Transverse colon (tissue), 3 donors: ENCODE measurements at regions not wholly inside any gene's neighbourhood (a gene's known extent, or its start where the extent isn't known, plus 50 kb on each side); places are given as distances from the start of the nearest gene placed in this dataset.

Experiments used
- CTCF ChIP-seq, 5 experiments: fragments of 200-600 bp in 3 of 5; fragments of 450-650 bp in 2 of 5; sonication (generic) in 3 of 5; IDR thresholded peaks; 1 replicate in 2 of 5; 2 replicates in 3 of 5; pipeline ENCODE4 v1.5.1; 2016 to 2017; ENCODE audit warnings: antibody characterized with exemption in 5 of 5, inconsistent platforms in 3 of 5, mild to moderate bottlenecking in 2 of 5, moderate library complexity in 1 of 5
- EP300 ChIP-seq: sonication (generic); formaldehyde crosslinking; IDR thresholded peaks from one replicate; pipeline ENCODE4 v1.6.1; 2017; ENCODE audit warnings: antibody characterized with exemption, low read depth
- POLR2A ChIP-seq: fragments of 450-650 bp; IDR thresholded peaks from one replicate; pipeline ENCODE4 v1.6.1; 2016; ENCODE audit warnings: antibody characterized with exemption, mild to moderate bottlenecking, moderate library complexity

- TF ChIP-seq CTCF (IDR thresholded peaks at IDR 0.05) (no peak), POLR2A (no peak), EP300 (no peak)
Measured at GRCh38 chr17:62300697-62301096, 79.7 kb upstream of the EFCAB3 start.
